ENCODE measurements at regions not wholly inside any gene's neighbourhood (a gene's known extent, or its start where the extent isn't known, plus 50 kb on each side); places are given as distances from the start of the nearest gene placed in this dataset.

- TF ChIP-seq CTCF (IDR thresholded peaks at IDR 0.05; ENCODE audit: insufficient read depth, low read length, poor library complexity, severe bottlenecking) = no peak
- TF ChIP-seq EZH2phosphoT487 (conservative IDR thresholded peaks at IDR 0.05; ENCODE audit: low read length) = no peak
Observed at GRCh38 chr10:4262870-4263600, 478.0 kb upstream of the KLF6 start.
